LoVo (cell line): ENCODE measurements at regions not wholly inside any gene's neighbourhood (a gene's known extent, or its start where the extent isn't known, plus 50 kb on each side); places are given as distances from the start of the nearest gene placed in this dataset.

Experiments
- DNase-seq: peaks from one replicate; pipeline ENCODE4 v3.0.0-alpha.2; 2016; ENCODE audit warnings: low spot score

DNA sequence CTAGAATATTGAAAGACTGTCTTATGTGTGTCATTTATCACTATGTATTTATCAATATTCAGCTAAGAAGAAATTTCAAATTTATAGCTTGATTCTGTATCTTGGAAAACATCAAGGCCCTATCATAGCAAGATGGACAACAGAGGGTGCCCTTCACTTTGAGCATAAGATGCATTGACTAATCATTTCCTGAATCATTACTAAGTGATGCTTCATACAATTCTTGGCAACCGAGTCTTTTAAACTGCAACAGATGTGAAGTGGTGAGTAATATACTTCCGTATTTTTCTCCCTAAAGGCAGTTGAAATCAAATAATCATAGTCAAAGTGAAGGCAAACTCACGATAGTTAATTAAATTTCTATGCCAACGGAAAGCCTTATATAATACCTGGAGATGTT, 318.6 kb upstream of the RGMB start:
- DNase-seq, result peak; percentile 11

DNA sequence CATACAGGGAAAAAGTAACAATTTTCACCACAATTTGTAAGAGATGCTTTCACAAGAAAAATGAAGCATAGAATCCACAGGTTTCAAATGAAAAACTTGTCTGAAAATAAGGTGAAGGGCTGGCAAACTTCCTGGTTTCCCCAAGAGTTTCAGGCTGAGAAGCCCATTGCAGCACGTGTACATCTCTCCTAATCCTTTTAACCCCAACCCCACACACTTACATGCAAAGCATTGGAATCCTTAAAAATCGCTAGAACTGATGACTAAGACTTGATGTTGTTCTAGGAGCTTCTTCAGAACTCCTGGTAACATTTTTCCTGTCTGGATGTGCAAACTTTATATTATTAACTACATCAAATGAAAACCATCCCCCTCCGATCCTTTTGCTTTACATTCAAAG, 317.8 kb upstream of the RGMB start:
- no peak for DNase-seq

- DNase-seq, result no peak
These were observed 315.5 kb upstream of the RGMB start for GRCh38 chr5:98458004-98458403.

DNA sequence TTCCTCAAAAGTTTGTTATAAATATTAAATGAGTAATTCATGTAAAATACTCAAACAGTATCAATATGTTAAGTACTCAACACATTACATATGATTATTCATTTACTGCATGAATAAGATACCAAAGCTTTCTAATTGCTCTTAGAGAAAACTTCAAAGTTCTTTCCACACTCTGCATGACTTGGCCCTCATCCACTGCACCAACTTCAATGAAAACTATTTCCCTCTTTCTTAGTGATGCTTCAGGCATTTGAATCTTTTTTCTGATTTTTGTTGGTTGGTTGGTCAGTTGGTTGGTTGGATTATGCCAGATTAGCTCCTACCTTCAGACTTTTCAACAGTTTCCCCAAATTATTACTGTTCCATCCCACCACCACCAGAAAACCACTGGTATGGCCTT, 314.7 kb upstream of the RGMB start:
- DNase-seq, result no peak

DNA sequence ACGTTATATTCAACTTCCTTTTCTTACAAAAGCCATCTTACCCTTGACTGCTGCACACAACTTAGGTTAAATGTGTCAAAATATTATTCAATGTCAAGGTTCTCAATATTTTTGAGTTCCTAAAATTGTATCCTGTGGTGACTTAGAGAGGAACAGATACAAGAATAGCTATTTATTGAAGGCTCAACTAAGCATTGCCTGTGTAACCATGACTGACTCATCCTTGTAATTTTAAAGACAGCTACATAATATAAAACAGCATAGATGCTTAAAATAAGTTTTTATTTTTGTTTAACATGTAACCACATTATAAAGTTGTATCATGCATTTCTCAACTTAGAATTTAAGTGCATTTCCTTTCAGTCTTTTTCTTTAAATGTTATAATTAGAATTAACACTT, 312.9 kb upstream of the RGMB start:
- DNase-seq, result no peak

DNA sequence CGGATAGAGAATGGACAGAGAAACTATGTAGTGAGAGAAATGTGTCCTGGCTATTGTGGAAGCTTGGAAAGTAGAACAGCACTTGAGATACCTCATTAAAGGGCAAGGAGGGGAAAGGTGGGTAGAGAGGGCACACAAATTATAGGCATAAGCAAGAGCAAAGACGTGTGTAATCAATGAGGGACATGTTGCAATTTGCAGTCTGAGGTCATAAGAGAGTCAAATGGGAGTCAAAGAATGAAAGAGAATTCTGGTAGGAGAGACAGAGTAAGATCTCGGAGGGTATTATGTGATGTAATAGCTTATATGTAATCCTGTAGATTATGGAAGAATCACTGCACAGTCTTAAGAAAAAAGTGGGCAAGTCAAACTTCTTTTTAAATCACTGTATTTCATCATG, 312.0 kb upstream of the RGMB start:
- DNase-seq, result no peak

GRCh38 chr5:98463222-98463621, 310.2 kb upstream of the RGMB start:
- DNase-seq, result no peak

GRCh38 chr5:98463676-98464075, 309.8 kb upstream of the RGMB start:
- no peak for DNase-seq

GRCh38 chr5:98464737-98465330, 308.6 kb upstream of the RGMB start:
- no peak for DNase-seq

GRCh38 chr5:98468188-98468869, 305.1 kb upstream of the RGMB start:
- DNase-seq, result no peak

GRCh38 chr5:98470747-98471146, 302.7 kb upstream of the RGMB start:
- DNase-seq, result no peak

DNA sequence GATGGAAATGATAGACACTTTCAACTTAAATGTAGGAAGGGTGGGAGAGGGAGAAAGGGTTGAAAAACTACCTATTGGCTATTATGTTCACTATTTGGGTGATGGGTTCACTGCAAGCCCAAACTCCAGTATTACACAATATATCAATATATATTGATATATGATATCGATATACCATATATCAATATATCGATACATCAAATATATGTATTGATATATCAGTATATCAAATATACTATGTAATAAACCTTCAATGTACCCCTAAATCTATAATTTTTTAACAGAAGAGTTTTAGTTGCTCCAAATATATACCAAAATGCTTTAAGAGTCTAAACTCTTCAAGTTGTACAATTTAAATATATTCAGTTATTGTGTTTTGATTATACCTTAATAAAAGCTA, 302.0 kb upstream of the RGMB start:
- no peak for DNase-seq

- no peak for DNase-seq
These were observed 299.2 kb upstream of the RGMB start for GRCh38 chr5:98474216-98474615.

DNA sequence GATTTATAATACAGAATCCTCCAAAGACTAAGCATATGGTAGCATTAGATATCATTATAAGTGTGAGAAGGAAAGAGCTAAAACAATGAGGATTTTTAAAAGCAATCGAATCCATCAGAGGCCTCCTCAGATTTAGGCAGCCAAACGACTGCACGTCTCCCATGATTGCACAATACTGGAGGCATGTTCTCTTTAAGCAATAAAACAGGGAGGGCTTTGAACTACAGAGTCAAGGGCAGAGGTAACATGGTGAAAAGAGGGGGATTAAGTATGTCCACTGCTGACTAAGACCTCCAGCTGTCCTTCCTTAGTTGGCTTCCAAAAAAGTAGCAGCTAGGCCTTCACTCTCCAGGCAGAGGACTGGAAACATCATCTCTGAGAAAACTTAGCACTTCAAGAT, 298.7 kb upstream of the RGMB start:
- DNase-seq, result no peak

- no peak for DNase-seq
These were observed 290.9 kb upstream of the RGMB start for GRCh38 chr5:98482321-98483300.

DNA sequence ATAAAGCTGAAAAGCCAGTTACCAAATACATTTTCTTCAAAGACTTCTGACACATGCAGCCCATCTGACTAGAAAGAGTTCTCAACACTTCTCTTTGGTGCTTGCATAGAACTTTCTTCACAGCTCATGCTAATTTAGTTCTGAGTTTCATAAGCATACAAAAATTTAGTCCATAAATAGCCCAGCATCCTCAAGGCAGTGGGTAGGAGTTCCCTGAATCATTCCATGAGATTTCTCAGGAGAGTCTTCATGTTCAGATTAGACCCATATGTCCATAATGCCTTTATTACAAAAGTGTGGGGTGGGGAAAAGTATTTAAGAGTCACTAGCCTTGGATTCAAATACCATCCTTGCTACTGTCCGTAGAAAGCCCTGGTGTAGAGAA, 290.2 kb upstream of the RGMB start:
- no peak for DNase-seq

GRCh38 chr5:98489021-98489420, 284.4 kb upstream of the RGMB start:
- DNase-seq, result no peak

GRCh38 chr5:98490348-98490747, 283.1 kb upstream of the RGMB start:
- no peak for DNase-seq

DNA sequence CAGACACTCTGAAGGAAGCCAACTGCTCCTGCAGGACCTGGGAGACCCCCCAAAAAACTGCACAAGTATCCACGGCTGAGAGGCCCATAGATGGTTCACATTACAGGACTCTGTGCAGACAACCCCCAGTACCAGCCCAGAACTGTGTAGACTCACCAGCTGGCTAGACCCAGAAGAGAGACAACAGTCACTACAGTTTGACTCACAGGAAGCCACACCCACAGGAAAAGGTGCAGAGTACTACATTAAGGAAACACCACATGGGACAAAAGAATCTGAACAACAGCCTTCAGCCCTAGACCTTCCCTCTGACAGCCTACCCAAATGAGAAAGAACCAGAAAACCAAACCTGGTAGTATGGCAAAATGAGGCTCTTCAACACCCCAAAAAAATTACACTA, 281.2 kb upstream of the RGMB start:
- no peak for DNase-seq

GRCh38 chr5:98497418-98497817, 276.0 kb upstream of the RGMB start:
- no peak for DNase-seq

- DNase-seq, result no peak
These were observed 275.4 kb upstream of the RGMB start for GRCh38 chr5:98498028-98498427.

DNA sequence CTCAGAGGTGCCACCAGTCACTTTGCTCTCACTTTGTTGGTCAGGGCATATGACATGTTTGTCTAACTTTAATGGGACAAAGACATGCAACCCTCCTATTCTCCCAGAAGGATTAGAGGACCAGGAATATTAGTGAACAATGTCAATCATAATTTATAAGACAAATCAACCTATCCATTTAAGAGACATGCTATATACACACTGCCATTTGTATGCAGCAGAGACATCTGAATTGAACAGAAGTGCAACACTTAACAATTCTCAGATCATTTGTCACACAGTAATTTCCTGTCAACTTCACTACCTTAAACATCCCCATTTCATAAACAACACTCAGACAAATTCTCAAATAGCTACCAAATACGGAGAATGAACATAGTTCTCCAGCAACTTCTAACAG, 273.6 kb upstream of the RGMB start:
- DNase-seq, result no peak

- no peak for DNase-seq
These were observed 272.7 kb upstream of the RGMB start for GRCh38 chr5:98500811-98501210.
